ENCODE measurements at regions not wholly inside any gene's neighbourhood (a gene's known extent, or its start where the extent isn't known, plus 50 kb on each side); places are given as distances from the start of the nearest gene placed in this dataset.

GRCh38 chr5:56516441-56516840 is 283.3 kb upstream of the ANKRD55 start:
- TF ChIP-seq POLR2A (IDR thresholded peaks at IDR 0.05) (no peak), CTCF (IDR thresholded peaks at IDR 0.05) (no peak)

All from right lobe of liver (tissue), 4 donors.